ENCODE measurements at regions not wholly inside any gene's neighbourhood (a gene's known extent, or its start where the extent isn't known, plus 50 kb on each side); places are given as distances from the start of the nearest gene placed in this dataset.

DNA sequence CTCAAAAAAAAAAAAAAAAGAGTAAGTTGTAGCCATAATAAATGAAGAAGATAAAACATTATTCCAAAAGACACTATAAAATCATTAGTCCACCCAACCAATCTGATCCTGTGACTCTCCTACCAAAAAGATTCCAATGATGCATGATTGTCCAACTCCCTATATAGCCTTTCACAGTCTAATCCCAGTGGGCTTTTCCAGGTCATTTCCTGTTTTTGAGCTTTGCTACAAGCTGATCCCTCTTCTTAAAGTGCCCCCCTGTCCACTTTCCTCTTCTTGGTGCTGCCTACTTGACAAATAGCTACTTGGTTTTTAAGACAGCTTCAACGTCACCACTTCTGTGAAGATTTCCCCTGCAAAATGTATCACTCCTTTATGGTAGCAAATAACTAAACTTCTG lies 88.4 kb downstream of the SEMA4F start:
- TF ChIP-seq TAF1 (IDR thresholded peaks at IDR 0.05; ENCODE audit: borderline replicate concordance, low read depth, low read length) (no peak), POLR2AphosphoS5 (IDR thresholded peaks at IDR 0.05; ENCODE audit: low read depth, low read length) (no peak), POLR2A (IDR thresholded peaks at IDR 0.05; ENCODE audit: low read depth, low read length) (no peak)

Data from GM12892 (cell line).